ENCODE measurements at regions not wholly inside any gene's neighbourhood (a gene's known extent, or its start where the extent isn't known, plus 50 kb on each side); places are given as distances from the start of the nearest gene placed in this dataset.
"Not testable (repeated sequence)": the region's sequence is repeated elsewhere in the genome, so short reads cannot be mapped to it uniquely, and the experiment has no call there.

- H3K27me3 ChIP-seq (ENCODE audit: insufficient read depth, low read length): no peaks in the 10 kb centered on the region
- no peak overlapping the region for H2BK20ac ChIP-seq (ENCODE audit: low read depth, low read length, poor library complexity, severe bottlenecking)
- H3K4me1 ChIP-seq (ENCODE audit: insufficient read depth, low read length): peaks cover 10% of the 10 kb centered on the region; the same call in 1 of the 2 replicates
- H3K4me3 Mint-ChIP-seq: no peak overlapping the region
- no peak for DNase-seq
- H2BK15ac ChIP-seq (ENCODE audit: low read depth, low read length): no peak overlapping the region
- H2BK5ac ChIP-seq (ENCODE audit: insufficient read length, low read length): no peak overlapping the region
- no peak overlapping the region for H3K4me2 ChIP-seq (ENCODE audit: insufficient read depth, insufficient read length, low read length)
- H3K27ac ChIP-seq (ENCODE audit: insufficient read length, low read depth, low read length): no peak overlapping the region
- H3K18ac ChIP-seq (ENCODE audit: insufficient read length, low read depth, low read length): no peak overlapping the region
- H3K27ac Mint-ChIP-seq: peak overlapping the region in 1 of 3 experiments; percentile 53; a peak in 1 of 7 replicates
- H3K14ac ChIP-seq (ENCODE audit: insufficient read depth, low read length): no peak overlapping the region
- peaks cover 22 to 40% of the 10 kb centered on the region in 2 experiments for H3K4me1 Mint-ChIP-seq
- H4K8ac ChIP-seq (replicated peaks; ENCODE audit: insufficient read length, low read depth, low read length): no peak overlapping the region
- no peak overlapping the region for H4K91ac ChIP-seq (ENCODE audit: insufficient read length, low read depth, low read length)
- no peak overlapping the region for H3K23ac ChIP-seq (ENCODE audit: insufficient read length, low read depth, low read length)
- H3K79me2 ChIP-seq (ENCODE audit: insufficient read depth, low read length): peaks cover 2% of the 10 kb centered on the region; the same call in 1 of the 2 replicates
- H3K27me3 Mint-ChIP-seq (ENCODE audit: low read depth): no peaks in the 10 kb centered on the region
- TF ChIP-seq CTCF (conservative IDR thresholded peaks at IDR 0.05): no peak
- H2AFZ ChIP-seq (ENCODE audit: low read length): no peak overlapping the region
- no peak overlapping the region for H3K56ac ChIP-seq (ENCODE audit: insufficient read length, low read depth, low read length)
- H2AK5ac ChIP-seq (ENCODE audit: insufficient read length, low read length): no peak overlapping the region
- no peak overlapping the region for H2BK12ac ChIP-seq (ENCODE audit: insufficient read length, low read depth, low read length)
- no peak overlapping the region for H3T11ph ChIP-seq (ENCODE audit: low read length)
- no CpG with 5 or more reads among the region's 4 CpGs for WGBS (ENCODE audit: extremely low coverage, insufficient read length, low lambda C conversion rate)
- peaks cover 0 to 3% (median 0%) of the 10 kb centered on the region in 3 experiments; a peak in 3 of 7 replicates for H3K36me3 Mint-ChIP-seq (ENCODE audit: insufficient read depth in 1 of 3, low read depth in 3 of 3)
- no peak overlapping the region for H3K4ac ChIP-seq (ENCODE audit: low read depth, low read length)
- H3K9me3 ChIP-seq (ENCODE audit: control insufficient read depth, low read depth, low read length): no peaks in the 10 kb centered on the region
- H3K79me1 ChIP-seq (ENCODE audit: insufficient read depth, low read depth, low read length, poor library complexity, severe bottlenecking): no peaks in the 10 kb centered on the region
- H2BK120ac ChIP-seq (ENCODE audit: low read depth, low read length, poor library complexity, severe bottlenecking): no peak overlapping the region
- no peak overlapping the region for H3K9ac ChIP-seq (ENCODE audit: extremely low read depth, insufficient read length, low read length)
- no peaks in the 10 kb centered on the region for H4K20me1 ChIP-seq (ENCODE audit: control insufficient read depth, insufficient read depth, insufficient read length)
- H3K23me2 ChIP-seq (ENCODE audit: insufficient read length, low read depth, low read length, poor library complexity, severe bottlenecking): no peaks in the 10 kb centered on the region
- H4K5ac ChIP-seq (ENCODE audit: insufficient read length, low read depth, low read length): no peak overlapping the region
- no peaks in the 10 kb centered on the region for H3K9me3 Mint-ChIP-seq
Measured at GRCh38 chr6:21946298-21946783, 350.5 kb downstream of the PRL start.

- not testable (repeated sequence) for H3K4ac ChIP-seq (ENCODE audit: low read depth, low read length); H3K23me2 ChIP-seq (ENCODE audit: insufficient read length, low read depth, low read length, poor library complexity, severe bottlenecking); H4K5ac ChIP-seq (ENCODE audit: insufficient read length, low read depth, low read length); H3K23ac ChIP-seq (ENCODE audit: insufficient read length, low read depth, low read length); H3K27me3 ChIP-seq (ENCODE audit: insufficient read depth, low read length); H3K9ac ChIP-seq (ENCODE audit: extremely low read depth, insufficient read length, low read length); H3K18ac ChIP-seq (ENCODE audit: insufficient read length, low read depth, low read length); H2BK20ac ChIP-seq (ENCODE audit: low read depth, low read length, poor library complexity, severe bottlenecking); H4K20me1 ChIP-seq (ENCODE audit: control insufficient read depth, insufficient read depth, insufficient read length); H3K9me3 ChIP-seq (ENCODE audit: control insufficient read depth, low read depth, low read length); H2BK15ac ChIP-seq (ENCODE audit: low read depth, low read length); DNase-seq; H2BK12ac ChIP-seq (ENCODE audit: insufficient read length, low read depth, low read length); H3K27ac ChIP-seq (ENCODE audit: insufficient read length, low read depth, low read length); H2BK120ac ChIP-seq (ENCODE audit: low read depth, low read length, poor library complexity, severe bottlenecking); H3K4me1 ChIP-seq (ENCODE audit: insufficient read depth, low read length); H3K79me1 ChIP-seq (ENCODE audit: insufficient read depth, low read depth, low read length, poor library complexity, severe bottlenecking); H2BK5ac ChIP-seq (ENCODE audit: insufficient read length, low read length); H2AFZ ChIP-seq (ENCODE audit: low read length); H4K91ac ChIP-seq (ENCODE audit: insufficient read length, low read depth, low read length); H3K4me3 Mint-ChIP-seq; H3K36me3 Mint-ChIP-seq (ENCODE audit: insufficient read depth in 1 of 3, low read depth in 3 of 3); H3K56ac ChIP-seq (ENCODE audit: insufficient read length, low read depth, low read length); H3K79me2 ChIP-seq (ENCODE audit: insufficient read depth, low read length); H3K9me3 Mint-ChIP-seq; H2AK5ac ChIP-seq (ENCODE audit: insufficient read length, low read length); H3K27me3 Mint-ChIP-seq (ENCODE audit: low read depth); H3T11ph ChIP-seq (ENCODE audit: low read length); H3K14ac ChIP-seq (ENCODE audit: insufficient read depth, low read length); H4K8ac ChIP-seq (replicated peaks; ENCODE audit: insufficient read length, low read depth, low read length); H3K4me2 ChIP-seq (ENCODE audit: insufficient read depth, insufficient read length, low read length)
- H3K27ac Mint-ChIP-seq: 0 out of 7 replicates have a peak overlapping the region, but pooled peaks of 1 of the 3 experiments have one; percentile 17
- no CpG with 5 or more reads among the region's 3 CpGs for WGBS (ENCODE audit: extremely low coverage, insufficient read length, low lambda C conversion rate)
- peaks cover 16 to 39% of the 10 kb centered on the region in 2 experiments for H3K4me1 Mint-ChIP-seq
Measured at GRCh38 chr6:21947227-21947626, 349.6 kb downstream of the PRL start.
